ENCODE measurements at regions not wholly inside any gene's neighbourhood (a gene's known extent, or its start where the extent isn't known, plus 50 kb on each side); places are given as distances from the start of the nearest gene placed in this dataset.

- TF ChIP-seq CTBP2 (IDR thresholded peaks at IDR 0.05; ENCODE audit: borderline replicate concordance, insufficient read depth, insufficient read length, low read length), result no peak
- TF ChIP-seq, protein P1, sequence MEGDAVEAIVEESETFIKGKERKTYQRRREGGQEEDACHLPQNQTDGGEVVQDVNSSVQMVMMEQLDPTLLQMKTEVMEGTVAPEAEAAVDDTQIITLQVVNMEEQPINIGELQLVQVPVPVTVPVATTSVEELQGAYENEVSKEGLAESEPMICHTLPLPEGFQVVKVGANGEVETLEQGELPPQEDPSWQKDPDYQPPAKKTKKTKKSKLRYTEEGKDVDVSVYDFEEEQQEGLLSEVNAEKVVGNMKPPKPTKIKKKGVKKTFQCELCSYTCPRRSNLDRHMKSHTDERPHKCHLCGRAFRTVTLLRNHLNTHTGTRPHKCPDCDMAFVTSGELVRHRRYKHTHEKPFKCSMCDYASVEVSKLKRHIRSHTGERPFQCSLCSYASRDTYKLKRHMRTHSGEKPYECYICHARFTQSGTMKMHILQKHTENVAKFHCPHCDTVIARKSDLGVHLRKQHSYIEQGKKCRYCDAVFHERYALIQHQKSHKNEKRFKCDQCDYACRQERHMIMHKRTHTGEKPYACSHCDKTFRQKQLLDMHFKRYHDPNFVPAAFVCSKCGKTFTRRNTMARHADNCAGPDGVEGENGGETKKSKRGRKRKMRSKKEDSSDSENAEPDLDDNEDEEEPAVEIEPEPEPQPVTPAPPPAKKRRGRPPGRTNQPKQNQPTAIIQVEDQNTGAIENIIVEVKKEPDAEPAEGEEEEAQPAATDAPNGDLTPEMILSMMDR (IDR thresholded peaks at IDR 0.05; ENCODE audit: control extremely low read depth in 1 of 3, insufficient read depth in 1 of 3, low read depth in 1 of 3, low read length in 3 of 3), result no peak
- TF ChIP-seq, protein P2, sequence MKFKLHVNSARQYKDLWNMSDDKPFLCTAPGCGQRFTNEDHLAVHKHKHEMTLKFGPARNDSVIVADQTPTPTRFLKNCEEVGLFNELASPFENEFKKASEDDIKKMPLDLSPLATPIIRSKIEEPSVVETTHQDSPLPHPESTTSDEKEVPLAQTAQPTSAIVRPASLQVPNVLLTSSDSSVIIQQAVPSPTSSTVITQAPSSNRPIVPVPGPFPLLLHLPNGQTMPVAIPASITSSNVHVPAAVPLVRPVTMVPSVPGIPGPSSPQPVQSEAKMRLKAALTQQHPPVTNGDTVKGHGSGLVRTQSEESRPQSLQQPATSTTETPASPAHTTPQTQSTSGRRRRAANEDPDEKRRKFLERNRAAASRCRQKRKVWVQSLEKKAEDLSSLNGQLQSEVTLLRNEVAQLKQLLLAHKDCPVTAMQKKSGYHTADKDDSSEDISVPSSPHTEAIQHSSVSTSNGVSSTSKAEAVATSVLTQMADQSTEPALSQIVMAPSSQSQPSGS (IDR thresholded peaks at IDR 0.05; ENCODE audit: low read length), result no peak
- TF ChIP-seq TEAD4 (IDR thresholded peaks at IDR 0.05; ENCODE audit: low read depth, low read length), result no peak
- no peak for TF ChIP-seq BRCA1 (IDR thresholded peaks at IDR 0.05; ENCODE audit: low read depth, low read length)
- TF ChIP-seq CREB1 (IDR thresholded peaks at IDR 0.05), result no peak
- TF ChIP-seq SP2 (IDR thresholded peaks at IDR 0.05; ENCODE audit: low read length), result no peak
Measured at GRCh38 chr1:80629304-80629837, 1171.4 kb upstream of the ADGRL2 start (continued).

Measured in H1 (cell line).